GM12875 (cell line): ENCODE measurements at regions not wholly inside any gene's neighbourhood (a gene's known extent, or its start where the extent isn't known, plus 50 kb on each side); places are given as distances from the start of the nearest gene placed in this dataset.
"Not testable (repeated sequence)": the region's sequence is repeated elsewhere in the genome, so short reads cannot be mapped to it uniquely, and the experiment has no call there.

Source experiments
- H3K4me3 ChIP-seq: one replicate; pipeline ENCODE4 v1.5.1; 2011; ENCODE audit warnings: low read depth, low read length, control low read depth
- CTCF ChIP-seq: IDR thresholded peaks from 2 replicates; pipeline ENCODE4 v1.5.1; 2011; ENCODE audit warnings: low read depth, mild to moderate bottlenecking, control low read depth, inconsistent platforms, low read length, moderate library complexity, borderline replicate concordance; ENCODE audit not compliant: insufficient read depth

GRCh38 chr5:136840601-136841000, 475.3 kb upstream of the TRPC7 start:
- no peak overlapping the region for H3K4me3 ChIP-seq
- TF ChIP-seq CTCF: no peak

- no peak for TF ChIP-seq CTCF
- no peak overlapping the region for H3K4me3 ChIP-seq
Observed at GRCh38 chr5:136836093-136836492, 470.7 kb upstream of the TRPC7 start.

- TF ChIP-seq CTCF: no peak
- no peak overlapping the region for H3K4me3 ChIP-seq
Observed at GRCh38 chr5:136820848-136821247, 455.5 kb upstream of the TRPC7 start.

- H3K4me3 ChIP-seq: no peak overlapping the region
- no peak for TF ChIP-seq CTCF
Observed at GRCh38 chr5:136819526-136820302, 454.4 kb upstream of the TRPC7 start.

- no peak overlapping the region for H3K4me3 ChIP-seq
- no peak for TF ChIP-seq CTCF
Observed at GRCh38 chr5:136816327-136816726, 451.0 kb upstream of the TRPC7 start.

GRCh38 chr5:136814619-136815378, 449.5 kb upstream of the TRPC7 start:
- TF ChIP-seq CTCF: no peak
- no peak overlapping the region for H3K4me3 ChIP-seq

- not testable (repeated sequence) for H3K4me3 ChIP-seq
Observed at GRCh38 chr5:136812270-136812669, 446.9 kb upstream of the TRPC7 start.
